ENCODE measurements at regions not wholly inside any gene's neighbourhood (a gene's known extent, or its start where the extent isn't known, plus 50 kb on each side); places are given as distances from the start of the nearest gene placed in this dataset.

- Histone ChIP-seq H3K4me3 (ENCODE audit: low read depth, low read length) (no peak overlapping the region), H3K36me3 (ENCODE audit: insufficient read depth) (no peaks in the 10 kb centered on the region), H3K4me1 (ENCODE audit: insufficient read depth) (no peaks in the 10 kb centered on the region), H3K27ac (ENCODE audit: low read depth) (no peak overlapping the region)
- no peak for DNase-seq (ENCODE audit: extremely low spot score)
- WGBS = 32% methylated on average over 8 of the region's 8 CpGs
These were observed 373.5 kb downstream of the EN1 start for GRCh38 chr2:118473846-118474540.

DNA sequence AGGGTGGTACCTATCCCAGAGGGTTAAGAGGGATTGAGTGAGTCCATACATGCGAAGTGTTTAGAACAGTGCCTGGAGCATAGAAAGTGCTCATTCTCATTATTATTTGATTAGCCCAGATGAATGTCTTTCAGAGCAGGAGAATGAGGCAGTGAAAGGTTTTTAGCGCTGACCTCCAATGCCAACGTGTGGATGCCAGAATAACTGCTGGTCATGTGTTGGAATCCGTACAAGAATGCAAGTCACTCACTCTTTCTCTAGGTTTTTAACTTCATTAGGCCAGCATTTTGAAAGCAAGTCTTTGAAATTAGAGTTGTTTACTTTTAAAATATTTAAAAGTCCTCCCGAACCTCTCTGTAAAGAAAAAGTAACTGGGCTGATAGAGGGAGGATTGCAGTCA lies 374.2 kb downstream of the EN1 start:
- H3K27ac ChIP-seq (ENCODE audit: low read depth) = no peak overlapping the region
- 50% methylated on average over 5 of the region's 5 CpGs for WGBS
- H3K36me3 ChIP-seq (ENCODE audit: insufficient read depth) = no peaks in the 10 kb centered on the region
- DNase-seq (ENCODE audit: extremely low spot score) = no peak
- H3K4me3 ChIP-seq (ENCODE audit: low read depth, low read length) = no peak overlapping the region
- H3K4me1 ChIP-seq (ENCODE audit: insufficient read depth) = no peaks in the 10 kb centered on the region

DNA sequence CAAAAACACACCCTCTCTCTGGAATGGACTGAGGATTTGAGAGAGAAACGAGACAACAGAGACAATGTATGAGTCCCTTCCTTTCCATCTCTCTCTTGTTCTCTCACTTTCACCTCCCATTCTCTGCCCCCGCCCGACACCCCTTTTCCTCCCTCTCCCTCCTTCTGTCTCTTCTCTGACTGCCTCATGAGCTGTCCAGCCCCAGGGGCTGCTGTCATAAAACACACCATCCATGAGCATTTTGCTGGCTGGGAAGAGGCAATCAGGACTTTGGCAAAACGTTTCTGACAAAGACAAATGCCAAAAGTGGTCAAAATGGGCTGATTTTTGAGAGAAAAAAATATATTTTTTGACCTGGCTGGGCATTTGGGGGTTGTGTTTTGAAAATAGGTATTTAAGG lies 377.2 kb downstream of the EN1 start:
- DNase-seq (ENCODE audit: extremely low spot score) = no peak
- 44% methylated on average over 4 of the region's 4 CpGs for WGBS
- H3K4me3 ChIP-seq (ENCODE audit: low read depth, low read length) = no peak overlapping the region
- H3K4me1 ChIP-seq (ENCODE audit: insufficient read depth) = no peaks in the 10 kb centered on the region
- no peaks in the 10 kb centered on the region for H3K36me3 ChIP-seq (ENCODE audit: insufficient read depth)
- H3K27ac ChIP-seq (ENCODE audit: low read depth) = no peak overlapping the region

- Histone ChIP-seq H3K4me3 (ENCODE audit: low read depth, low read length) (no peak overlapping the region), H3K4me1 (ENCODE audit: insufficient read depth) (no peaks in the 10 kb centered on the region), H3K36me3 (ENCODE audit: insufficient read depth) (no peaks in the 10 kb centered on the region), H3K27ac (ENCODE audit: low read depth) (no peak overlapping the region)
- no peak for DNase-seq (ENCODE audit: extremely low spot score)
- 32% methylated on average over 6 of the region's 6 CpGs for WGBS
These were observed 378.3 kb downstream of the EN1 start for GRCh38 chr2:118469103-118469502.

- DNase-seq (ENCODE audit: extremely low spot score) = no peak
- no peak overlapping the region for H3K4me3 ChIP-seq (ENCODE audit: low read depth, low read length)
- 68% methylated on average over 9 of the region's 9 CpGs for WGBS
- H3K27ac ChIP-seq (ENCODE audit: low read depth) = no peak overlapping the region
- H3K36me3 ChIP-seq (ENCODE audit: insufficient read depth) = no peaks in the 10 kb centered on the region
- H3K4me1 ChIP-seq (ENCODE audit: insufficient read depth) = no peaks in the 10 kb centered on the region
These were observed 376.4 kb downstream of the INSIG2 start for GRCh38 chr2:118464546-118465265.

GRCh38 chr2:118464046-118464445 lies 375.8 kb downstream of the INSIG2 start:
- Histone ChIP-seq H3K36me3 (ENCODE audit: insufficient read depth) (no peaks in the 10 kb centered on the region), H3K4me3 (ENCODE audit: low read depth, low read length) (no peak overlapping the region), H3K27ac (ENCODE audit: low read depth) (no peak overlapping the region), H3K4me1 (ENCODE audit: insufficient read depth) (no peaks in the 10 kb centered on the region)
- 78% methylated on average over 3 of the region's 3 CpGs for WGBS
- DNase-seq (ENCODE audit: extremely low spot score) = no peak

DNA sequence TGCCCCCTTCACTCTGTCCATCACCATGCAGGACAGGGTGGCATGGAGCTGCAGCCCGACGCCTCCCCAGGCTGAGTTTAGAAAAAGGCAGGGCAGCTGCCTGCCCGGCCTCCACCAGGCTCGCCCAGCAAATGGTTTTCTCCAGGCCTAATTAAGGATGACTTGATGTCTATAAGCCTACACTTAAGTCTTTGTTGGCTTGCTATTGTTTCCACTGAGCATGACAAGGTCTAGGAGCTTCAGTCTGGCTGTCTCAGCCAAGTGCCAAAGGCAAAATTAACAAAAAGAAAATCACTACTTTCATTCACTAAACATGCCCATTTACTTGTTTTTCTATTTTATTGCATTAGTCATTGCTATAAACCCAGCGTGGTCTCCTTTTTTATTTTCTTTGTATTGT lies 372.2 kb downstream of the INSIG2 start:
- DNase-seq (ENCODE audit: extremely low spot score) = no peak
- no peaks in the 10 kb centered on the region for H3K4me1 ChIP-seq (ENCODE audit: insufficient read depth)
- 84% methylated on average over 5 of the region's 5 CpGs for WGBS

GRCh38 chr2:118459426-118459825 lies 371.2 kb downstream of the INSIG2 start:
- whole genome bisulfite sequencing = 89% methylated on average over 1 of the region's 1 CpG
- DNase-seq (ENCODE audit: extremely low spot score) = no peak
- no peak overlapping the region for H3K4me3 ChIP-seq (ENCODE audit: low read depth, low read length)
- H3K27ac ChIP-seq (ENCODE audit: low read depth) = no peak overlapping the region
- H3K36me3 ChIP-seq (ENCODE audit: insufficient read depth) = no peaks in the 10 kb centered on the region
- H3K4me1 ChIP-seq (ENCODE audit: insufficient read depth) = no peaks in the 10 kb centered on the region

More for the DNA sequence above, 372.2 kb downstream of the INSIG2 start:
- Histone ChIP-seq H3K4me3 (ENCODE audit: low read depth, low read length) (no peak overlapping the region), H3K36me3 (ENCODE audit: insufficient read depth) (no peaks in the 10 kb centered on the region), H3K27ac (ENCODE audit: low read depth) (no peak overlapping the region)

DNA sequence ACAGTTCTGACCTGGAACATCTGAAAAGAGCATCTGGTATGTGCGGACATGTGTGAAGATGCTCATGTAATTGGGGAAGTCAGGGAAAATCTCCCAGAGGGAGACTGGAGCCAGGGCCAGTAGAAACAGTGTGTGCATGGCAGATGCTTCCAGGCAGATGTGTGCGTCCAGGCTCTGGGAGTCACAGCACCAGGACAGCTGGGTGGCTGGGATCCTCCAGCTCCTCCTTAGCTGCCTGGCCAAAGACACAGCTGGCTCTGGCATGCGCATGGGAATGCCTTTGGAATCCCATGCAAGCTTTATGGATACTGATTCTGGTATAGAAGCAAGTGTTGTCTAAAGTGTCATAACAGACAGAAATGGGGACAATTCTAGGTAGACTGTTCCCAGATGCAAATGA lies 369.7 kb downstream of the INSIG2 start:
- no peak for DNase-seq (ENCODE audit: extremely low spot score)
- Histone ChIP-seq H3K36me3 (ENCODE audit: insufficient read depth) (no peaks in the 10 kb centered on the region), H3K4me1 (ENCODE audit: insufficient read depth) (no peaks in the 10 kb centered on the region), H3K27ac (ENCODE audit: low read depth) (no peak overlapping the region), H3K4me3 (ENCODE audit: low read depth, low read length) (no peak overlapping the region)
- WGBS = 74% methylated on average over 3 of the region's 3 CpGs

DNA sequence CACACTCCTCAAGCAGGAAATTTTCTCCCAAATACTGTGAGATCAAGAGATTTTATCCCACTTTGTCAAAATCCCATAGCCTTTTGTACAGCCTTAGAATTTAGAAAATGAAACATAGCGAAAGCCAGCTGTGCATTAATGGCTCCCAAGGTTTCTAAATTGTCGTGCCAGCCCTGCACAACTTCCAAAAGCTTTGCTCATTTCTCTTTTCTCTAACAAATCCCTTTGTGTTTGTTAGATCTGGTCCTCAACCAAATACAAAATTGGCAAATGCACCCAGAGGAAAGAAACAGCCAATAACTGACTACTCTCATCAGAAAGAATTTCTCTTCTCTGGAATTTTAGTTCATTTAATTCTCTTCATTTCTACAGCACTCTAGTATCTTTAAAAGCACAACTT lies 361.1 kb downstream of the INSIG2 start:
- Histone ChIP-seq H3K4me1 (ENCODE audit: insufficient read depth) (no peaks in the 10 kb centered on the region), H3K27ac (ENCODE audit: low read depth) (no peak overlapping the region), H3K36me3 (ENCODE audit: insufficient read depth) (no peaks in the 10 kb centered on the region), H3K4me3 (ENCODE audit: low read depth, low read length) (no peak overlapping the region)
- DNase-seq (ENCODE audit: extremely low spot score) = no peak
- WGBS = 52% methylated on average over 2 of the region's 2 CpGs

DNA sequence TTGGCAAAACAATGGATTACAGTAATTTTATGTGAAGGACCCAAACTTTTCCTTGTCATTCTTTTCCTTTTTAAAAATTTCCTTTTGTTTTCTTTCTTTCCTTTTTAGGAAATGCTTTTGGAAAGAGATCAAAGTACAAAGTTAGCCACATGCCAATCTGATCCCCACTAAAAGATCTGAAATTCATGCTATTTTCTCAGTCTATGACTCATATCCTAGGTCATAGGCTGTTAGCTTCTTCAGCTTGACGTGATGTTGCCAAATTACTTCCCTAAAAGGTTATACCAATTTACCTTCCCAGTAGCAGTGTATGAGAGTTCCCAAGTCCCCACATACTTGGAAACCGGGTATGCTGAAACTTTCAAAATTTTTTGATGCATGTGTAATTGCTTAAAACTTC lies 355.3 kb downstream of the INSIG2 start:
- no peaks in the 10 kb centered on the region for H3K4me1 ChIP-seq (ENCODE audit: insufficient read depth)
- 44% methylated on average over 2 of the region's 2 CpGs for WGBS
- no peak overlapping the region for H3K4me3 ChIP-seq (ENCODE audit: low read depth, low read length)
- no peak for DNase-seq (ENCODE audit: extremely low spot score)
- no peaks in the 10 kb centered on the region for H3K36me3 ChIP-seq (ENCODE audit: insufficient read depth)
- no peak overlapping the region for H3K27ac ChIP-seq (ENCODE audit: low read depth)

GRCh38 chr2:118442996-118443553 lies 354.8 kb downstream of the INSIG2 start:
- Histone ChIP-seq H3K4me1 (ENCODE audit: insufficient read depth) (no peaks in the 10 kb centered on the region), H3K36me3 (ENCODE audit: insufficient read depth) (no peaks in the 10 kb centered on the region), H3K27ac (ENCODE audit: low read depth) (no peak overlapping the region), H3K4me3 (ENCODE audit: low read depth, low read length) (no peak overlapping the region)
- no peak for DNase-seq (ENCODE audit: extremely low spot score)
- WGBS = 78% methylated on average over 3 of the region's 3 CpGs

DNA sequence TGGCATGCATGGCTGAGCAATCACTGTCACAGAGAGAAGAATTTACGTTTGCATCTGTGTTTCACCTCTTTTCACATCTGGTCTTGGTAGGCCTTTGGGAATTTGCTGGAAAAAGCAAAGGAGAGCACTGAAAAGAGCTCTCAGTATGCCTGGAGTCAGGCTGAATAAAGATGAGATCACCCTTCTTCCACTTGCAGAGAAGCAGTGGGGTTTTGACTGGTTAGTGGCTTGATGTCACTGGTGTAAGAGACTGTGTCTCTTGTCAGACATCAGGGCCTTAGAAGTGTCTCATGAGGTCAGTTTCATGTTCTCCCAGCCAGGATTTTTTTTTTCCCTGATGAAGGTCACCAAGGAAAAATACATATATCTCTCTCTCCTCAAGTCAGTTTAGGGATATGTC lies 353.8 kb downstream of the INSIG2 start:
- no peaks in the 10 kb centered on the region for H3K36me3 ChIP-seq (ENCODE audit: insufficient read depth)
- no peak overlapping the region for H3K4me3 ChIP-seq (ENCODE audit: low read depth, low read length)
- H3K27ac ChIP-seq (ENCODE audit: low read depth) = no peak overlapping the region
- 56% methylated on average over 1 of the region's 1 CpG for WGBS
- DNase-seq (ENCODE audit: extremely low spot score) = no peak
- H3K4me1 ChIP-seq (ENCODE audit: insufficient read depth) = no peaks in the 10 kb centered on the region

DNA sequence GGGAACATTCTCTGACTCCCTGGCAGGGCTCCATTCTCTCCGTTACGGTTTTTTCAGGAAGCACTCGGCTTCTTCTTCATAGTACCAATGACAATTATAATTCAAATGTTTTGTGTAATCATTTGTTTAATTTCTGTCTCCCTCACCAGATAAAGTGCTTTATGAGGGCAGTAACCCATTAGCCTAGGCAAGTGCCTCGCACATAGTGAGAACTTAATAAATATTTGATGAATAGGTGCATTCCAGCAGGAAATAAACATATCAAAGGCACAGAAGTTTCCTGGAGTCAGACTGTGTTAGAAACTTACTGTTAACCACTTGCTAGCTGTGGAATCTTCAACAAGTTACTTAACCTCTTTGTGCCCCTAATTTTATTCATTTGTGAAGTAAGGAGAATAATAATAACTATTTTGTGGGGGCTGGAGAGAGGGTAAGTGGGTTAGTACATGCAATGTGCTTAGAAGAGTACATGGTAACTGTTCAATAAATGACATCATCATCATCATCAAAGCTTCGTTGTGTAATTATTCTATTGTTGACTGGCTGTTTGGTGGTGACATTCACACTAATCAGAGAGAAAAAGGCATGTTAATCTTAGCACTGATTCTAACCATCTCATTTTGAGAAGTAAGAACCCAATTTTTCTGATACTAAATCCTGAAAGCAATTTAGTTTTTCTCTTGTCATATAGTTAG lies 352.3 kb downstream of the INSIG2 start:
- no peak overlapping the region for H3K4me3 ChIP-seq (ENCODE audit: low read depth, low read length)
- H3K36me3 ChIP-seq (ENCODE audit: insufficient read depth) = no peaks in the 10 kb centered on the region
- no peak overlapping the region for H3K27ac ChIP-seq (ENCODE audit: low read depth)
- no peaks in the 10 kb centered on the region for H3K4me1 ChIP-seq (ENCODE audit: insufficient read depth)
- WGBS = 33% methylated on average over 5 of the region's 5 CpGs
- no peak for DNase-seq (ENCODE audit: extremely low spot score)

Measured in urinary bladder (tissue), 3 donors.